H1 (cell line): ENCODE measurements at regions not wholly inside any gene's neighbourhood (a gene's known extent, or its start where the extent isn't known, plus 50 kb on each side); places are given as distances from the start of the nearest gene placed in this dataset.

ENCODE experiments used
- CTCF ChIA-PET: fragments of 300-600 bp; sonication (Branson Sonifier 250); formaldehyde crosslinking; loops from one replicate; lab custom pipeline; 2021; ENCODE audit not compliant: partially characterized antibody; lab: Charles Lee
- POLR2A ChIA-PET: fragments of 300-600 bp; sonication (Branson Sonifier 250); formaldehyde crosslinking; loops from one replicate; lab custom pipeline; 2021; ENCODE audit warnings: inconsistent platforms; ENCODE audit not compliant: partially characterized antibody; lab: Charles Lee
- DNase-seq, 2 experiments: peaks; one replicate each; pipeline versions ENCODE4 v3.0.0 to v3.0.0-alpha.2; 2010 to 2022; ENCODE audit warnings: low spot score in 2 of 2, low read depth in 1 of 2, mixed read lengths in 1 of 2
- FAIRE-seq: peaks from 2 replicates; lab custom pipeline; 2011; peaks lifted over from hg19 to GRCh38; lab: Jason Lieb, UNC
- H2AFZ ChIP-seq: 2 replicates; pipeline ENCODE4 v1.8.1; 2012; ENCODE audit warnings: low read length, inconsistent platforms
- H2AK5ac ChIP-seq: 2 replicates; pipeline ENCODE4 v1.6.1; 2013; ENCODE audit warnings: low read depth, low read length
- H2BK120ac ChIP-seq: replicated peaks from 2 replicates; pipeline ENCODE3; 2013; ENCODE audit warnings: low read depth, low read length, inconsistent platforms
- H2BK12ac ChIP-seq: 2 replicates; pipeline ENCODE4 v1.6.1; 2013; ENCODE audit warnings: low read depth, low read length
- H2BK15ac ChIP-seq: 2 replicates; pipeline ENCODE4 v1.6.1; 2013; ENCODE audit warnings: low read length
- H2BK20ac ChIP-seq: 2 replicates; pipeline ENCODE4 v1.6.1; 2013; ENCODE audit warnings: low read length
- H2BK5ac ChIP-seq: 2 replicates; pipeline ENCODE4 v1.6.1; 2013; ENCODE audit warnings: low read depth, low read length
- H3K14ac ChIP-seq: 2 replicates; pipeline ENCODE4 v1.6.1; 2013; ENCODE audit warnings: inconsistent platforms; ENCODE audit not compliant: insufficient read length
- H3K18ac ChIP-seq: 2 replicates; pipeline ENCODE4 v1.6.1; 2013; ENCODE audit warnings: low read length; ENCODE audit errors: extremely low read depth
- H3K23ac ChIP-seq: 2 replicates; pipeline ENCODE4 v1.6.1; 2013; ENCODE audit warnings: inconsistent platforms; ENCODE audit not compliant: insufficient read length
- H3K23me2 ChIP-seq: 2 replicates; pipeline ENCODE4 v1.6.1; 2013; ENCODE audit warnings: low read depth, low read length
- H3K27ac ChIP-seq: 2 replicates; pipeline ENCODE4 v1.6.1; 2011; ENCODE audit warnings: low read depth, low read length, inconsistent platforms
- H3K27me3 ChIP-seq, 4 experiments: replicated peaks in 1 of 4; 1 replicate in 1 of 4; 2 replicates in 3 of 4; pipeline versions ENCODE4 v1.6.1 to v1.8.1; 2011 to 2013; ENCODE audit warnings: low read length in 3 of 4, mild to moderate bottlenecking in 3 of 4, inconsistent platforms in 2 of 4, mixed read lengths in 2 of 4, moderate library complexity in 1 of 4; ENCODE audit not compliant: control insufficient read depth in 3 of 4, insufficient read depth in 3 of 4; ENCODE audit errors: extremely low read depth in 1 of 4
- H3K36me3 ChIP-seq, 4 experiments: 2 replicates each; pipeline versions ENCODE4 v1.6.1 to v1.8.1; 2011 to 2013; ENCODE audit warnings: mild to moderate bottlenecking in 4 of 4, low read length in 3 of 4, moderate library complexity in 2 of 4, control low read depth in 1 of 4, inconsistent platforms in 1 of 4; ENCODE audit not compliant: insufficient read depth in 4 of 4, control insufficient read depth in 2 of 4
- H3K4ac ChIP-seq: replicated peaks from 2 replicates; pipeline ENCODE3; 2013; ENCODE audit warnings: low read length, low read depth, mixed read lengths, inconsistent platforms; ENCODE audit not compliant: insufficient read length
- H3K4me1 ChIP-seq, 4 experiments: replicated peaks in 1 of 4; 1 replicate in 1 of 4; 2 replicates in 3 of 4; pipeline versions ENCODE4 v1.6.1 to v1.8.1; 2011 to 2013; ENCODE audit warnings: low read length in 3 of 4, inconsistent platforms in 2 of 4, mixed read lengths in 1 of 4; ENCODE audit not compliant: insufficient read depth in 4 of 4, control insufficient read depth in 3 of 4
- H3K4me2 ChIP-seq, 2 experiments: 2 replicates each; pipeline versions ENCODE4 v1.6.1 to v1.8.1; 2011 to 2013; ENCODE audit warnings: low read depth in 2 of 2, low read length in 2 of 2, control low read depth in 1 of 2, inconsistent platforms in 1 of 2, mild to moderate bottlenecking in 1 of 2; ENCODE audit not compliant: insufficient read depth in 1 of 2
- H3K4me3 ChIP-seq, 4 experiments: fragments of 200-600, 300-600 bp in 1 of 4; sonication (generic), shearing (Covaris generic), sonication (Bioruptor Twin) in 1 of 4; 2 replicates each; pipeline versions ENCODE4 v1.5.1 to v1.8.1; 2011 to 2016; ENCODE audit warnings: low read length in 4 of 4, low read depth in 3 of 4, control low read depth in 2 of 4, inconsistent platforms in 2 of 4, mild to moderate bottlenecking in 2 of 4, mixed read lengths in 1 of 4, moderate library complexity in 1 of 4; ENCODE audit not compliant: insufficient read depth in 2 of 4; ENCODE audit errors: extremely low read depth in 1 of 4
- H3K56ac ChIP-seq: replicated peaks from 2 replicates; pipeline ENCODE3; 2013; ENCODE audit warnings: low read depth, mild to moderate bottlenecking, mixed read lengths, low read length, inconsistent platforms; ENCODE audit not compliant: insufficient read length
- H3K79me1 ChIP-seq: 2 replicates; pipeline ENCODE4 v1.6.1; 2013; ENCODE audit warnings: low read depth, low read length, control low read depth
- H3K79me2 ChIP-seq, 2 experiments: 2 replicates each; pipeline versions ENCODE4 v1.6.1 to v1.8.1; 2012 to 2013; ENCODE audit warnings: low read length in 2 of 2, mild to moderate bottlenecking in 2 of 2, inconsistent platforms in 1 of 2; ENCODE audit not compliant: insufficient read depth in 2 of 2, control insufficient read depth in 1 of 2
- H3K9ac ChIP-seq, 4 experiments: replicated peaks in 1 of 4; 1 replicate in 1 of 4; 2 replicates in 3 of 4; pipeline versions ENCODE4 v1.6.1 to v1.8.1; 2011 to 2013; ENCODE audit warnings: low read depth in 3 of 4, low read length in 3 of 4, control low read depth in 2 of 4, mild to moderate bottlenecking in 2 of 4, moderate library complexity in 2 of 4, inconsistent platforms in 1 of 4; ENCODE audit errors: extremely low read depth in 1 of 4
- H3K9me3 ChIP-seq, 2 experiments: 2 replicates each; pipeline versions ENCODE4 v1.6.1 to v1.8.1; 2012 to 2013; ENCODE audit warnings: mild to moderate bottlenecking in 2 of 2, moderate library complexity in 2 of 2, control low read depth in 1 of 2, inconsistent platforms in 1 of 2, low read depth in 1 of 2, low read length in 1 of 2, mixed read lengths in 1 of 2; ENCODE audit not compliant: insufficient read depth in 2 of 2
- H4K20me1 ChIP-seq, 2 experiments: replicated peaks in 1 of 2; 2 replicates each; pipeline versions ENCODE3 to v1.8.1; 2011 to 2013; ENCODE audit warnings: inconsistent platforms in 2 of 2, low read length in 2 of 2, mild to moderate bottlenecking in 1 of 2; ENCODE audit not compliant: insufficient read depth in 2 of 2, control insufficient read depth in 1 of 2
- H4K5ac ChIP-seq: 2 replicates; pipeline ENCODE4 v1.6.1; 2013; ENCODE audit warnings: low read length, low read depth, mixed read lengths, inconsistent platforms; ENCODE audit not compliant: insufficient read length
- H4K8ac ChIP-seq: 2 replicates; pipeline ENCODE4 v1.8.0; 2013; ENCODE audit warnings: mild to moderate bottlenecking, moderate library complexity, low read length, inconsistent platforms; ENCODE audit not compliant: insufficient read depth; ENCODE audit errors: extremely low read depth
- H4K91ac ChIP-seq: replicated peaks from 2 replicates; pipeline ENCODE3; 2013; ENCODE audit warnings: low read length, mixed read lengths, inconsistent platforms; ENCODE audit not compliant: insufficient read length
- BCL11A ChIP-seq, 2 experiments: IDR thresholded peaks; one replicate each; pipeline ENCODE4 v1.6.1; 2011; ENCODE audit warnings: low read depth in 2 of 2, low read length in 2 of 2, mild to moderate bottlenecking in 2 of 2
- HDAC2 ChIP-seq, 2 experiments: fragments of 300-600 bp in 1 of 2; sonication (generic) in 1 of 2; IDR thresholded peaks; 2 replicates each; pipeline ENCODE4 v1.6.1; 2011 to 2012; ENCODE audit warnings: low read depth in 2 of 2, low read length in 2 of 2, mild to moderate bottlenecking in 2 of 2, moderate library complexity in 2 of 2, borderline replicate concordance in 1 of 2, inconsistent platforms in 1 of 2
- JUN ChIP-seq: IDR thresholded peaks from 2 replicates; pipeline ENCODE4 v1.6.1; 2011; ENCODE audit warnings: low read depth, mild to moderate bottlenecking, improper control_type of control experiment, low read length
- KDM1A ChIP-seq: fragments of 200-600, 300-600 bp; sonication (generic); IDR thresholded peaks from 2 replicates; pipeline ENCODE4 v1.7.1; 2016; ENCODE audit warnings: mild to moderate bottlenecking, low read length, borderline replicate concordance
- NANOG ChIP-seq: IDR thresholded peaks from 2 replicates; pipeline ENCODE4 v1.6.1; 2011; ENCODE audit warnings: low read length, low read depth, mild to moderate bottlenecking, inconsistent platforms; ENCODE audit not compliant: insufficient read depth, poor library complexity, severe bottlenecking
- POLR2AphosphoS5 ChIP-seq: IDR thresholded peaks from 2 replicates; pipeline ENCODE4 v1.6.1; 2011; ENCODE audit warnings: low read depth, low read length
- SIN3A ChIP-seq, 2 experiments: IDR thresholded peaks in 1 of 2; conservative IDR thresholded peaks in 1 of 2; 2 replicates each; pipeline ENCODE4 v1.6.1; 2011 to 2012; ENCODE audit warnings: low read length in 2 of 2, improper control_type of control experiment in 1 of 2, low read depth in 1 of 2, mild to moderate bottlenecking in 1 of 2
- TAF1 ChIP-seq: IDR thresholded peaks from 2 replicates; pipeline ENCODE4 v1.6.1; 2011; ENCODE audit warnings: mild to moderate bottlenecking, low read depth, low read length
- WGBS, 2 experiments: shearing (Covaris generic) in 1 of 2; methylation state at CpG; one replicate each; pipeline versions ENCODE4 v1.1.6 to v1.1.7; 2013 to 2015; ENCODE audit warnings: low lambda C conversion rate in 2 of 2, mixed read lengths in 2 of 2, inconsistent platforms in 1 of 2, low coverage in 1 of 2, missing lambda C conversion rate in 1 of 2; ENCODE audit not compliant: insufficient replicate concordance in 2 of 2, insufficient coverage in 1 of 2, insufficient read length in 1 of 2; ENCODE audit errors: extremely low coverage in 1 of 2, missing lambda C conversion rate in 1 of 2; 5-methylcytosine and 5-hydroxymethylcytosine counted together

DNA sequence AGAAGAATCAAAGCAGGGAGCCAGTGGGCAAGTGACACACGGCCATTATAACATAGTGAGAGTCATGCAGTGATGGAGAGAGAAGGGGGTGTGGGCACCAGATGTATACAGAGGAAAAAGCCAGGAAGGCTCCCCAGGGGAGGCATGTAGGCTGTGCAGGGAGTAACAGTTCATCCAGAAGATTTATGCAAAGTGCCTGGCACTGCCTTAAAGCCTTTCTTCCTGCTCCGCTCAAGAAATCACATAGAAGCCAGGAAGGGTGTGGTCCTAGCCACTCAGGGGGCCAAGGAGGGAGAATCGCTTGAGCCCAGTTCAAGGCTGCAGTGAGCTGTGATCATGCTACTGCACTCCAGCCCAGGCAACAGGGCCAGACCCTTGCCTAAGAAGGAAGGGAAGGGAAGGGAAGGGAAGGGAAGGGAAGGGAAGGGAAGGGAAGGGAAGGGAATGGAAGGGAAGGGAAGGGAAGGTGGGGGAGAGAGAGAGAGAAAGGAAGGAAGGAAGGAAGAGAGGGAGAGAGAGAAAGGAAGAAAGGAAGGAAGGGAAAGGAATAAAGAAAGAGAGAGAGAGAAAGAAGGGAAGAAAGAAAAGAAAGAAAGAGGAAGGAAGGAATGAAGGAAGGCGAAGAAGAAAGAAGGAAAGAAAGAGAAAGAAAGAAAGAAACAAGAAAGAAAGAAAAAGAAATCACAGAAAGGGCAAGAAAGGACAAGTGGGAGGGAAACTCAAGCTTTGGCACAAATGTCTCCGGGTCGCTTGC, 89.8 kb downstream of the LHX2 start:
- Histone ChIP-seq H2BK15ac (no peak overlapping the region), H3K18ac (no peak overlapping the region)
- CTCF ChIA-PET: interaction anchor here (2.2 kb wide), 1 partner anchor 25 kb away, joined by 5 read pairs; no protein-coding TSS in a partner anchor

More for the DNA sequence above, 89.8 kb downstream of the LHX2 start:
- 65% methylated on average over 6 of the region's 6 CpGs; no CpG with 5 or more reads in 1 of the 2 experiments for WGBS, 2 experiments
- Histone ChIP-seq H3K79me1 (no peaks in the 10 kb centered on the region), H4K5ac (no peak overlapping the region), H3K4me1 (peaks cover 0 to 6% (median 2%) of the 10 kb centered on the region in 4 experiments; a peak in 3 of 7 replicates), H4K91ac (no peak overlapping the region), H3K23me2 (no peaks in the 10 kb centered on the region), H3K27me3 (no peaks in the 10 kb centered on the region), H3K27ac (no peak overlapping the region), H3K23ac (no peak overlapping the region), H2BK120ac (no peak overlapping the region), H2AFZ (no peak overlapping the region; the same call in 1 of the 2 replicates), H4K20me1 (peaks cover 0 to 2% of the 10 kb centered on the region in 2 experiments), H2BK5ac (no peak overlapping the region), H2AK5ac (no peak overlapping the region), H4K8ac (no peak overlapping the region), H2BK20ac (no peak overlapping the region), H3K79me2 (no peaks in the 10 kb centered on the region), H3K4me3 (no peak overlapping the region), H3K14ac (no peak overlapping the region), H3K9ac (no peak overlapping the region), H3K4me2 (no peak overlapping the region), H2BK12ac (no peak overlapping the region), H3K4ac (no peak overlapping the region), H3K56ac (no peak overlapping the region), H3K9me3 (no peaks in the 10 kb centered on the region), H3K36me3 (no peaks in the 10 kb centered on the region)
- POLR2A ChIA-PET: no interaction called here
- TF ChIP-seq BCL11A (IDR thresholded peaks at IDR 0.05; ENCODE audit: low read depth in 2 of 2, low read length in 2 of 2): no peak
- TF ChIP-seq POLR2AphosphoS5: no peak
- TF ChIP-seq HDAC2 (IDR thresholded peaks at IDR 0.05; ENCODE audit: borderline replicate concordance in 1 of 2, low read depth in 2 of 2, low read length in 2 of 2): no peak
- no peak for TF ChIP-seq JUN
- no peak for TF ChIP-seq NANOG
- TF ChIP-seq KDM1A: no peak
- no peak for TF ChIP-seq TAF1
- no peak for TF ChIP-seq SIN3A (conservative IDR thresholded peaks at IDR 0.05 in 1 of 2, IDR thresholded peaks at IDR 0.05 in 1 of 2; ENCODE audit: low read depth in 1 of 2, low read length in 2 of 2)
- no peak for FAIRE-seq
- no peak for DNase-seq
